GM18873 (cell line): ENCODE measurements at regions not wholly inside any gene's neighbourhood (a gene's known extent, or its start where the extent isn't known, plus 50 kb on each side); places are given as distances from the start of the nearest gene placed in this dataset.

Source experiments
- ATAC-seq: cut with Tn5 transposase; IDR thresholded peaks from one replicate; pipeline ENCODE4 v1.9.1; 2021; ENCODE audit warnings: mild to moderate bottlenecking, moderate library complexity, moderate number of reproducible peaks; ENCODE audit not compliant: unreplicated experiment, low FRiP score

GRCh38 chr2:3101016-3101942 lies 276.3 kb downstream of the EIPR1 start:
- no peak for ATAC-seq

GRCh38 chr2:3100386-3100785 lies 277.2 kb downstream of the EIPR1 start:
- ATAC-seq, result no peak

GRCh38 chr2:3099860-3100234 lies 277.8 kb downstream of the EIPR1 start:
- no peak for ATAC-seq

- no peak for ATAC-seq
Observed at GRCh38 chr2:3099145-3099859, 278.3 kb downstream of the EIPR1 start.

GRCh38 chr2:3098231-3098630 lies 279.4 kb downstream of the EIPR1 start:
- ATAC-seq, result no peak

GRCh38 chr2:3097804-3098203 lies 279.8 kb downstream of the EIPR1 start:
- ATAC-seq, result no peak

- ATAC-seq, result no peak
Observed at GRCh38 chr2:3094999-3095958, 282.3 kb downstream of the EIPR1 start.

GRCh38 chr2:3094318-3094717 lies 283.3 kb downstream of the EIPR1 start:
- ATAC-seq, result no peak

- no peak for ATAC-seq
Observed at GRCh38 chr2:3091696-3092095, 285.9 kb downstream of the EIPR1 start.

- ATAC-seq, result no peak
Observed at GRCh38 chr2:3082705-3083104, 294.9 kb downstream of the EIPR1 start.

- no peak for ATAC-seq
Observed at GRCh38 chr2:3079959-3080948, 297.4 kb downstream of the EIPR1 start.

GRCh38 chr2:3079466-3079865 lies 298.2 kb downstream of the EIPR1 start:
- ATAC-seq, result no peak

GRCh38 chr2:3078684-3079083 lies 298.9 kb downstream of the EIPR1 start:
- ATAC-seq, result no peak

GRCh38 chr2:3076848-3077642 lies 300.6 kb downstream of the EIPR1 start:
- no peak for ATAC-seq

- no peak for ATAC-seq
Observed at GRCh38 chr2:3075991-3076340, 301.7 kb downstream of the EIPR1 start.

GRCh38 chr2:3075316-3075990 lies 302.2 kb downstream of the EIPR1 start:
- no peak for ATAC-seq

- ATAC-seq, result no peak
Observed at GRCh38 chr2:3073704-3074103, 303.9 kb downstream of the EIPR1 start.

- ATAC-seq, result no peak
Observed at GRCh38 chr2:3073041-3073595, 304.5 kb downstream of the EIPR1 start.
